Brain microvascular endothelial cell (primary cell): ENCODE measurements at regions not wholly inside any gene's neighbourhood (a gene's known extent, or its start where the extent isn't known, plus 50 kb on each side); places are given as distances from the start of the nearest gene placed in this dataset.

Source experiments
- DNase-seq: peaks from one replicate; pipeline ENCODE4 v3.0.0-alpha.2; 2020
- H3K27ac ChIP-seq: fragments of 250-450 bp; sonication (Bioruptor Pico); 2 replicates; pipeline ENCODE4 v1.5.1; 2020; ENCODE audit warnings: mild to moderate bottlenecking, moderate library complexity
- H3K27me3 ChIP-seq: fragments of 250-450 bp; sonication (Bioruptor Pico); replicated peaks from 2 replicates; pipeline ENCODE4 v1.5.1; 2020; ENCODE audit warnings: mild to moderate bottlenecking
- H3K36me3 ChIP-seq: fragments of 250-450 bp; sonication (Bioruptor Pico); replicated peaks from 2 replicates; pipeline ENCODE4 v1.5.1; 2020; ENCODE audit warnings: mild to moderate bottlenecking
- H3K4me3 ChIP-seq: 2 replicates; pipeline ENCODE4 v1.5.1; 2011; ENCODE audit warnings: low read depth, mild to moderate bottlenecking, control low read depth, low read length, moderate library complexity
- CTCF ChIP-seq: IDR thresholded peaks from 2 replicates; pipeline ENCODE4 v1.5.1; 2011; ENCODE audit warnings: low read depth, mild to moderate bottlenecking, moderate library complexity, low read length, control low read depth, inconsistent platforms; ENCODE audit errors: missing control alignments
- in situ Hi-C: cut with HindIII; loops from 2 replicates; pipeline ENCODE4 v1.10.0; 2017; ENCODE audit warnings: low sequenced_read_pairs, low pct_ligation_motif_present

- in situ Hi-C loops: no loop called here
- Histone ChIP-seq H3K4me3 (no peak overlapping the region), H3K27ac (no peak overlapping the region), H3K27me3 (no peaks in the 10 kb centered on the region), H3K36me3 (no peaks in the 10 kb centered on the region)
- no peak for DNase-seq
- TF ChIP-seq CTCF: no peak
Observed at GRCh38 chr3:72606005-72606800, 242.0 kb downstream of the SHQ1 start.

- TF ChIP-seq CTCF: no peak
- H3K27ac ChIP-seq: no peak overlapping the region
Observed at GRCh38 chr3:72604328-72604727, 243.9 kb downstream of the SHQ1 start.

GRCh38 chr3:72601983-72602750, 246.1 kb downstream of the SHQ1 start:
- no peaks in the 10 kb centered on the region for H3K36me3 ChIP-seq
- in situ Hi-C loops: no loop called here
- no peak overlapping the region for H3K4me3 ChIP-seq
- no peak overlapping the region for H3K27ac ChIP-seq
- no peak for DNase-seq
- peaks cover 2% of the 10 kb centered on the region for H3K27me3 ChIP-seq
- no peak for TF ChIP-seq CTCF

More at GRCh38 chr3:72604328-72604727, 243.9 kb downstream of the SHQ1 start:
- H3K4me3 ChIP-seq: no peak overlapping the region
- no peaks in the 10 kb centered on the region for H3K36me3 ChIP-seq
- in situ Hi-C loops: no loop called here
- H3K27me3 ChIP-seq: peaks cover 2% of the 10 kb centered on the region
- DNase-seq: no peak

- H3K27ac ChIP-seq: no peak overlapping the region
- no peaks in the 10 kb centered on the region for H3K36me3 ChIP-seq
- peaks cover 2% of the 10 kb centered on the region for H3K27me3 ChIP-seq
- no peak for DNase-seq
- H3K4me3 ChIP-seq: no peak overlapping the region
- in situ Hi-C loops: no loop called here
- TF ChIP-seq CTCF: no peak
Observed at GRCh38 chr3:72601060-72601459, 247.2 kb downstream of the SHQ1 start.

- Histone ChIP-seq H3K4me3 (no peak overlapping the region), H3K27ac (no peak overlapping the region), H3K36me3 (no peaks in the 10 kb centered on the region), H3K27me3 (peaks cover 2% of the 10 kb centered on the region)
- no peak for DNase-seq
- in situ Hi-C loops: no loop called here
- no peak for TF ChIP-seq CTCF
Observed at GRCh38 chr3:72597756-72598195, 250.5 kb downstream of the SHQ1 start.
